ENCODE measurements at regions not wholly inside any gene's neighbourhood (a gene's known extent, or its start where the extent isn't known, plus 50 kb on each side); places are given as distances from the start of the nearest gene placed in this dataset.

- Histone ChIP-seq H3K9me3 (ENCODE audit: control insufficient read depth in 2 of 3, low read length in 3 of 3) (peaks cover 0 to 6% (median 0%) of the 10 kb centered on the region in 3 experiments), H3K27me3 (ENCODE audit: control insufficient read depth in 2 of 2, insufficient read depth in 2 of 2, low read length in 2 of 2) (no peaks in the 10 kb centered on the region), H3K4me3 (ENCODE audit: low read length) (no peak overlapping the region), H3K36me3 (ENCODE audit: control insufficient read depth in 2 of 3, insufficient read depth in 3 of 3, low read length in 3 of 3) (no peaks in the 10 kb centered on the region), H3K4me1 (ENCODE audit: control insufficient read depth in 2 of 2, insufficient read depth in 2 of 2, low read length in 2 of 2) (no peaks in the 10 kb centered on the region), H3K27ac (ENCODE audit: low read depth, low read length) (no peak overlapping the region)
- DNase-seq, result no peak
- intact Hi-C loops (cut with micrococcal nuclease), result no loop called here
- ATAC-seq, result no peak
- peaks cover 0 to 5% (median 0%) of the 10 kb centered on the region in 5 donors for H3K36me3 Mint-ChIP-seq
- H3K4me3 Mint-ChIP-seq, result no peak overlapping the region
- peaks cover 0 to 32% (median 14%) of the 10 kb centered on the region in 11 donors for H3K9me3 Mint-ChIP-seq
- H3K27ac Mint-ChIP-seq, result no peak overlapping the region
- ChIA-PET CTCF (no interaction called here), POLR2A (no interaction called here)
- no peaks in the 10 kb centered on the region for H3K4me1 Mint-ChIP-seq
- H3K27me3 Mint-ChIP-seq, result peaks cover 0 to 23% (median 0%) of the 10 kb centered on the region in 5 donors
These were observed 307.7 kb downstream of the ARRDC4 start for GRCh38 chr15:98268163-98268562.

DNA sequence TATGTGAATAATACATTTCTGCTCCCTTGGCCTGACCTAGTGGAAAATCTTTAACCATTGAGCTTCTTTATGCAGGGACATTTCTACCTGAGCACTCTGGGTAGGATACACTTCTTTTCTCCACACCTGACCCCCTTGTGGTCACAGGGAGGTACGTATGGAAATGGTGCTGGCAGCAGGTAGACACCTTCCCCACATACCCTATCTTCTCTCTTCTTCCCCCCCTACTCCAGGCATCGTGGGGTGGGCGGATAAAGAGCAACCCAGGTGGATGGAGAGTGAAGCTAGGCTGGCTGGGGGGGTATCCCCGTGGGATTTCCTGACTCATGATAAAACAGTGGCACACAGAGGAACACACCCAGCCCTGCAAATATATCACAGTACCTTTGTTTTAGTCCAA lies 312.1 kb downstream of the ARRDC4 start:
- ChIA-PET POLR2A (no interaction called here), CTCF (no interaction called here)
- Histone ChIP-seq H3K9me3 (ENCODE audit: control insufficient read depth in 2 of 3, low read length in 3 of 3) (no peaks in the 10 kb centered on the region), H3K27me3 (ENCODE audit: control insufficient read depth in 2 of 2, insufficient read depth in 2 of 2, low read length in 2 of 2) (no peaks in the 10 kb centered on the region), H3K4me3 (ENCODE audit: low read length) (no peak overlapping the region), H3K4me1 (ENCODE audit: control insufficient read depth in 2 of 2, insufficient read depth in 2 of 2, low read length in 2 of 2) (no peaks in the 10 kb centered on the region), H3K36me3 (ENCODE audit: control insufficient read depth in 2 of 3, insufficient read depth in 3 of 3, low read length in 3 of 3) (no peaks in the 10 kb centered on the region), H3K27ac (ENCODE audit: low read depth, low read length) (no peak overlapping the region)
- intact Hi-C loops (cut with micrococcal nuclease), result no loop called here
- Mint-ChIP-seq H3K9me3 (peaks cover 0 to 9% (median 3%) of the 10 kb centered on the region in 11 donors), H3K27me3 (peaks cover 0 to 20% (median 5%) of the 10 kb centered on the region in 5 donors), H3K27ac (no peak overlapping the region), H3K36me3 (peaks cover 0 to 5% (median 0%) of the 10 kb centered on the region in 5 donors), H3K4me3 (no peak overlapping the region), H3K4me1 (no peaks in the 10 kb centered on the region)
- no peak for DNase-seq
- ATAC-seq, result no peak

DNA sequence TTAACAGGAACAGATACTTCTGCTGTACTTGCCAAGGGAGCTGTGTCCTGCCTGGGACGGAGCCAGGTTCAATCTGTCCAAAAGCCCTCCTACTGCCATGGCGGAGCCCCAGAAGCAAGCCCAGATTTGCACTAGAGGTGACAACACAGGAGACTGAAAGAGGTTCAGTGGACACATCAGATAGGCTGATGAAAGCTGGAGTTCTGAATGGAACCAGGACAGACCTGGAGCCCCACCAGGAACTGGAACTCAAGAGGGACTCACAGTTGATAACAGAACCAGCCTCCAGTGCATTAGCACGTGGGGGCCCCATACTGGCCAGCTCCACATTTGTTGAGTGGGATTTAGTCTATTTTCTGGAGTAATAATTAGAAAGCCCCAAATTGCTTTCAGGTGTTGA lies 315.5 kb downstream of the ARRDC4 start:
- no peaks in the 10 kb centered on the region for H3K27me3 ChIP-seq (ENCODE audit: control insufficient read depth in 2 of 2, insufficient read depth in 2 of 2, low read length in 2 of 2)
- Mint-ChIP-seq H3K4me1 (no peaks in the 10 kb centered on the region), H3K27me3 (peaks cover 0 to 30% (median 5%) of the 10 kb centered on the region in 5 donors), H3K9me3 (peaks cover 0 to 4% (median 0%) of the 10 kb centered on the region in 11 donors), H3K4me3 (no peak overlapping the region), H3K36me3 (no peaks in the 10 kb centered on the region), H3K27ac (no peak overlapping the region)
- H3K27ac ChIP-seq (ENCODE audit: low read depth, low read length), result no peak overlapping the region
- no peak overlapping the region for H3K4me3 ChIP-seq (ENCODE audit: low read length)
- DNase-seq, result no peak
- H3K9me3 ChIP-seq (ENCODE audit: control insufficient read depth in 2 of 3, low read length in 3 of 3), result no peaks in the 10 kb centered on the region
- ChIA-PET POLR2A (no interaction called here), CTCF (no interaction called here)
- no peaks in the 10 kb centered on the region for H3K4me1 ChIP-seq (ENCODE audit: control insufficient read depth in 2 of 2, insufficient read depth in 2 of 2, low read length in 2 of 2)
- intact Hi-C loops (cut with micrococcal nuclease), result no loop called here
- no peak for ATAC-seq
- H3K36me3 ChIP-seq (ENCODE audit: control insufficient read depth in 2 of 3, insufficient read depth in 3 of 3, low read length in 3 of 3), result no peaks in the 10 kb centered on the region

- Histone ChIP-seq H3K27me3 (ENCODE audit: control insufficient read depth in 2 of 2, insufficient read depth in 2 of 2, low read length in 2 of 2) (no peaks in the 10 kb centered on the region), H3K4me1 (ENCODE audit: control insufficient read depth in 2 of 2, insufficient read depth in 2 of 2, low read length in 2 of 2) (no peaks in the 10 kb centered on the region), H3K9me3 (ENCODE audit: control insufficient read depth in 2 of 3, low read length in 3 of 3) (no peaks in the 10 kb centered on the region), H3K36me3 (ENCODE audit: control insufficient read depth in 2 of 3, insufficient read depth in 3 of 3, low read length in 3 of 3) (no peaks in the 10 kb centered on the region), H3K27ac (ENCODE audit: low read depth, low read length) (no peak overlapping the region), H3K4me3 (ENCODE audit: low read length) (no peak overlapping the region)
- H3K27me3 Mint-ChIP-seq, result peaks cover 0 to 29% (median 7%) of the 10 kb centered on the region in 5 donors
- DNase-seq, result no peak
- no peak overlapping the region for H3K4me3 Mint-ChIP-seq
- no peaks in the 10 kb centered on the region for H3K36me3 Mint-ChIP-seq
- intact Hi-C loops (cut with micrococcal nuclease), result no loop called here
- H3K27ac Mint-ChIP-seq, result no peak overlapping the region
- ATAC-seq, result no peak
- ChIA-PET CTCF (no interaction called here), POLR2A (no interaction called here)
- no peaks in the 10 kb centered on the region for H3K4me1 Mint-ChIP-seq
- H3K9me3 Mint-ChIP-seq, result peaks cover 0 to 4% (median 0%) of the 10 kb centered on the region in 11 donors
These were observed 317.1 kb downstream of the ARRDC4 start for GRCh38 chr15:98277602-98278001.

- CTCF ChIA-PET, result no interaction called here
- no peak overlapping the region for H3K27ac Mint-ChIP-seq
- intact Hi-C loops (cut with micrococcal nuclease), result no loop called here
These were observed 319.9 kb downstream of the ARRDC4 start for GRCh38 chr15:98280284-98280975.

GRCh38 chr15:98281130-98281529 lies 320.6 kb downstream of the ARRDC4 start:
- Histone ChIP-seq H3K4me3 (ENCODE audit: low read length) (no peak overlapping the region), H3K27ac (ENCODE audit: low read depth, low read length) (no peak overlapping the region), H3K36me3 (ENCODE audit: control insufficient read depth in 2 of 3, insufficient read depth in 3 of 3, low read length in 3 of 3) (no peaks in the 10 kb centered on the region), H3K4me1 (ENCODE audit: control insufficient read depth in 2 of 2, insufficient read depth in 2 of 2, low read length in 2 of 2) (no peaks in the 10 kb centered on the region), H3K27me3 (ENCODE audit: control insufficient read depth in 2 of 2, insufficient read depth in 2 of 2, low read length in 2 of 2) (no peaks in the 10 kb centered on the region), H3K9me3 (ENCODE audit: control insufficient read depth in 2 of 3, low read length in 3 of 3) (no peaks in the 10 kb centered on the region)
- H3K27me3 Mint-ChIP-seq, result peaks cover 0 to 46% (median 11%) of the 10 kb centered on the region in 5 donors
- POLR2A ChIA-PET, result no interaction called here
- no peak overlapping the region for H3K4me3 Mint-ChIP-seq
- no peak overlapping the region for H3K27ac Mint-ChIP-seq
- no peaks in the 10 kb centered on the region for H3K36me3 Mint-ChIP-seq
- intact Hi-C loops (cut with micrococcal nuclease), result no loop called here
- DNase-seq, result no peak
- no peaks in the 10 kb centered on the region for H3K4me1 Mint-ChIP-seq
- CTCF ChIA-PET, result no interaction called here
- ATAC-seq, result no peak
- H3K9me3 Mint-ChIP-seq, result peaks cover 0 to 4% (median 0%) of the 10 kb centered on the region in 11 donors

More at GRCh38 chr15:98280284-98280975, 319.9 kb downstream of the ARRDC4 start:
- H3K4me1 Mint-ChIP-seq, result no peaks in the 10 kb centered on the region
- DNase-seq (no peak), ATAC-seq (no peak)
- no peaks in the 10 kb centered on the region for H3K36me3 Mint-ChIP-seq
- Histone ChIP-seq H3K36me3 (ENCODE audit: control insufficient read depth in 2 of 3, insufficient read depth in 3 of 3, low read length in 3 of 3) (no peaks in the 10 kb centered on the region), H3K27me3 (ENCODE audit: control insufficient read depth in 2 of 2, insufficient read depth in 2 of 2, low read length in 2 of 2) (no peaks in the 10 kb centered on the region), H3K27ac (ENCODE audit: low read depth, low read length) (no peak overlapping the region), H3K9me3 (ENCODE audit: control insufficient read depth in 2 of 3, low read length in 3 of 3) (no peaks in the 10 kb centered on the region), H3K4me1 (ENCODE audit: control insufficient read depth in 2 of 2, insufficient read depth in 2 of 2, low read length in 2 of 2) (no peaks in the 10 kb centered on the region), H3K4me3 (ENCODE audit: low read length) (no peak overlapping the region)
- POLR2A ChIA-PET, result no interaction called here
- no peak overlapping the region for H3K4me3 Mint-ChIP-seq
- H3K27me3 Mint-ChIP-seq, result peaks cover 0 to 39% (median 11%) of the 10 kb centered on the region in 5 donors
- peaks cover 0 to 4% (median 0%) of the 10 kb centered on the region in 11 donors for H3K9me3 Mint-ChIP-seq

DNA sequence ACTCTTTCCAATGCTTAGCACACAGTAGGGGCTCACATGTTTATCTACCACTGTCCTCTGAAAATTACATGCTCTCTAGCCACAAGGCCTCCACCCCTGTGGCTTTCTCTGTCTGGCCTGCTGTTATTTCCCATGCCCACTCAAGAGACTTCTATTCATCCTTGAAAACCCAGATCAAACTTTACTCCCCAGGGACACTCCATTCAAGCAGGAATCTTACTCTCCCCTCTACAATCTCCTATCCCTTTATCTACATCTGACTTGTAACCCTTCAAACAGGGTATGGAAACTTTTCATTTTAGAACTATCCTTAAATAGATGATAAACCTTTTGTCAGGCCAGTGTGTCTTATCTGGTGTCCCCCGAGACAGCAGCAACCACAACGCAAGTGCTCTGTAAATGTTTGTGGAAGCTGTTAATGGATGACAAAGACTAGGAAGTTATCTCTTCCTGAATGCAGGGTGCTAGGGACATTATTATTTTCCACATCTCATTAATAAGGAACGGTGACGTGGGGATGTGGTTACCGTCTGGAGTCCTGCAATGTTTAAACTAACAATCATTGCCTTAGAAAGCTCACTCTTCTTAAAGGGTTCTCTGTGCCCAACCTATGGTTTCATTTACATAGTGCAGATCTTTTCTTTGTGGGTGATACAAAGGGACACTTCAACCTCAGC lies 322.3 kb downstream of the ARRDC4 start:
- no peak overlapping the region for H3K4me3 ChIP-seq (ENCODE audit: low read length)
- no peaks in the 10 kb centered on the region for H3K27me3 ChIP-seq (ENCODE audit: control insufficient read depth in 2 of 2, insufficient read depth in 2 of 2, low read length in 2 of 2)
- H3K4me3 Mint-ChIP-seq, result no peak overlapping the region
- ChIA-PET CTCF (no interaction called here), POLR2A (no interaction called here)
- H3K36me3 Mint-ChIP-seq, result no peaks in the 10 kb centered on the region
- H3K36me3 ChIP-seq (ENCODE audit: control insufficient read depth in 2 of 3, insufficient read depth in 3 of 3, low read length in 3 of 3), result no peaks in the 10 kb centered on the region
- H3K4me1 ChIP-seq (ENCODE audit: control insufficient read depth in 2 of 2, insufficient read depth in 2 of 2, low read length in 2 of 2), result no peaks in the 10 kb centered on the region
- peaks cover 0 to 51% (median 18%) of the 10 kb centered on the region in 5 donors for H3K27me3 Mint-ChIP-seq
- intact Hi-C loops (cut with micrococcal nuclease), result no loop called here
- H3K4me1 Mint-ChIP-seq, result no peaks in the 10 kb centered on the region
- ATAC-seq (no peak), DNase-seq (no peak)
- peaks cover 0 to 1% (median 0%) of the 10 kb centered on the region in 11 donors for H3K9me3 Mint-ChIP-seq
- H3K9me3 ChIP-seq (ENCODE audit: control insufficient read depth in 2 of 3, low read length in 3 of 3), result no peaks in the 10 kb centered on the region
- no peak overlapping the region for H3K27ac ChIP-seq (ENCODE audit: low read depth, low read length)
- H3K27ac Mint-ChIP-seq, result peak overlapping the region in 1 of 9 donors; percentile 56
